ENCODE measurements at regions not wholly inside any gene's neighbourhood (a gene's known extent, or its start where the extent isn't known, plus 50 kb on each side); places are given as distances from the start of the nearest gene placed in this dataset.

- no peak for TF ChIP-seq CTCF (IDR thresholded peaks at IDR 0.05)
- TF ChIP-seq POLR2A (IDR thresholded peaks at IDR 0.05), result no peak
Observed at GRCh38 chr2:56508662-56509061, 324.9 kb downstream of the CCDC85A start.

Data from esophagus squamous epithelium (tissue), 4 donors.